GM19397 (cell line): ENCODE measurements at regions not wholly inside any gene's neighbourhood (a gene's known extent, or its start where the extent isn't known, plus 50 kb on each side); places are given as distances from the start of the nearest gene placed in this dataset.
"Not testable (repeated sequence)": the region's sequence is repeated elsewhere in the genome, so short reads cannot be mapped to it uniquely, and the experiment has no call there.

Experiments used
- ATAC-seq: cut with Tn5 transposase; IDR thresholded peaks from one replicate; pipeline ENCODE4 v1.9.1; 2021; ENCODE audit warnings: mild to moderate bottlenecking, moderate library complexity; ENCODE audit not compliant: unreplicated experiment

DNA sequence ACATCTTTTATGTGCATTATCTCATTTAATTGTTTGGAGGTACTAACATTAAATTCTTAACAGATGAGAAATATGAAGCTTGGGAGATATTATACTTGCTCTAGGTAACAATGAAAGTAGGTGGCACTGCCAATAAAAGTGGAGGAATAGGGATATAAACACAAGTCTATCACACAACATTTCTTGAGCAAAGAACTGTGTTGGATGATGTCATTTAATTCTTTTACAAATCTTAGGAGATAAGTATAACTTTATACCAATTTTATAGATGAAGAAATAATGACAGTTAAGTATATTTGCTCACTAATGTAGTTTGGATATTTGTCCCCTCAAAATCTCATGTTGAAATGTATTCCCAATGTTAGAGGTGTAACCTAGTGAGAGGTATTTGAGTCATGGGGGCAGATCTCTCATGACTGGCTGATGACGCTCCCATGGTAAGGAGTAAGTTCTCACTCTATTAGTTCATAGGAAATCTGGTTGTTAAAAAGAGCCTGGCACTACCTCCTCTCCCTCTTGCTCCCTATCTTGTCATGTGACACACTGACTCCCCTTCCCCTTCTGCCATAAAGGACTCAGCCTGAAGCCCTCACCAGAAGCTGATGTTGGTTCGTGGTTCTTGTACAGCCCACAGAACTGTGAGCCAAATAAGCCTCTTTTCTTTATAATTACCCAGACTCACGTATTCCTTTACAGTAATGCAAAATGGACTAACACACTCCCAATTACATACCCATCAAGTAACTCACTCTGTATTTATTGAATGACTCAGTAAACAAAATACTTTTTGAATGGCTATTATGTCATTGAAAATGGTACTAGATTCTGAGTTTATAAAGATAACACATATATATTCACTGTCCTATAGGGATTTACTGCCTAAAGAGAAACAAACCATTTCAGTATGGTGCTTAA, 146.8 kb upstream of the KITLG start:
- ATAC-seq = no peak

- no peak for ATAC-seq
Measured at GRCh38 chr12:88725592-88726143, 145.4 kb upstream of the KITLG start.

- ATAC-seq = no peak
Measured at GRCh38 chr12:88723219-88723618, 142.9 kb upstream of the KITLG start.

DNA sequence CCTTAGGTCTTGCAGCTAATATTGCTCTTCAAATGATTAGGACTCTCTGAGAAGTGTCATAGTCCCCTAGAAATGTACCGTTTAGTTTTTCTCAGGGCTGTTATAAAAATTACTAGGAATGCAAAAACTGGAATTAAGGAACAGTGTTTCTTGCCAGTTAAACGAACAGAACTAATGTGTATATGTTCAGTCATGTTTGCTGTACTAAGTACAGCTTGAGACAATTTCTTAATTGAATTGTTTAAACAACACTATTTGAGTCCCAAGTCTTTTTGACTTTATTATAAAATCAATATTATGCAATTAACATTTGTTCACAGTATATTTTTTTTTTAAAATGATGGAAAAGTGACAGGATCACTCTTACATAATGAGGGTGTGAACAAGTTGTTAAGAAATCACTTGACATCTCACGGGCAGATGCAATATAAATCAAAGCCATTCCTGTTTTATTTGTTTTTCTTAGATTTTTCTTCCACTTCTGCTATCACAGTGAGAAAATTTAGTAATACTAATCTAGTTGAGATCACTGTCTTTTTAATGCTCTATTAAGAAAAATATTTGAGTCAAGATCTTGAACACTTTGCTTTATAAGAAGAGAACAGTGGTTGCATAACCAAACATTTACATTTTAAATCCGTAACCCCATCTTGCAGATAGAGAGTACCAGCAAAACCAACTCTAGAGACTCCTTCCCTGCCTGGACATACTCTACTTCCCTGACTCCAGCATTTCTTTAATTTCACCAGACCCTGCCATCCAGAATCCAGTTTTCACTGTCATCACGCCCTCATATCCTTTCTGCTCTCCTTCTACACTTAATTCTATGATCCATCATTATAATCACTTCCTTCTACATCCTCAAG, 140.7 kb upstream of the KITLG start:
- no peak for ATAC-seq

DNA sequence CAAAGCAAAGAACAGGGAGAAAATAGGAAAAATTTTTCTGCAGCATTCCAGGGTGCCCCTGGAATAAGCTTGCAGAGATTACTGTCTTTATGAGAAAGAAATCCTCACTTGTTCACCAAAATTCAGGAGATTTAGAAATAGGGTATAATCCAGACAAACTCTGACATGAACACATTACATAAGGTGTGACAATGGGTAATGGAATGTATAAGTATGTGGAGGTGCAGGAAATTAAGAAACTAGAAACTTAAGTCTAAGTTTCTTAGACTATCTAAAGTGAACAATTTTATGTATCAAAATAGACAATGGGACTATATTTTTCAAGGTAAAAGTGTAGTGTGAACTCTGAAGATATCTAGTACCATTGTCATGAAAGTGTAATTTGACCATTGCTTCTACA, 140.0 kb upstream of the KITLG start:
- ATAC-seq = no peak

GRCh38 chr12:88717188-88717587, 136.9 kb upstream of the KITLG start:
- no peak for ATAC-seq

GRCh38 chr12:88716240-88716639, 136.0 kb upstream of the KITLG start:
- ATAC-seq = no peak

DNA sequence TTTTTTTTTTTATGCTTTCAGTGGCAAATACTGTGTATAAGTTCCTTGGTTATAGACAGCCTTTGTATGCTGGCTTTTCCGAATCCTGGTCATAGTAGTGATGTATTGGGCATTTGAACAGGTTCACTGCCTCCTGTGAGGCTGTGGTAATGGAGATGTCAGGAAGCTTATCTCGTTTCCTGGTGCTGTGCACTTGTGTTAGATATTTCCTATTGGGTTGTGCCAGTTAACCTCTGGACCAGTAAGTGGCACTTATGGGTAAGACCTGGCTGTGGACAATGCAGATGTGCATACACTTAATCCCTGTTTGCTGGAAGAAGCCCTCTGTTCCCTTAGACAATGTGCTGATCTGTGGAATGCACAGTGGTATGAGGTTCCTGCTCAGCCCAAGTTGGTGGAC, 135.4 kb upstream of the KITLG start:
- no peak for ATAC-seq

DNA sequence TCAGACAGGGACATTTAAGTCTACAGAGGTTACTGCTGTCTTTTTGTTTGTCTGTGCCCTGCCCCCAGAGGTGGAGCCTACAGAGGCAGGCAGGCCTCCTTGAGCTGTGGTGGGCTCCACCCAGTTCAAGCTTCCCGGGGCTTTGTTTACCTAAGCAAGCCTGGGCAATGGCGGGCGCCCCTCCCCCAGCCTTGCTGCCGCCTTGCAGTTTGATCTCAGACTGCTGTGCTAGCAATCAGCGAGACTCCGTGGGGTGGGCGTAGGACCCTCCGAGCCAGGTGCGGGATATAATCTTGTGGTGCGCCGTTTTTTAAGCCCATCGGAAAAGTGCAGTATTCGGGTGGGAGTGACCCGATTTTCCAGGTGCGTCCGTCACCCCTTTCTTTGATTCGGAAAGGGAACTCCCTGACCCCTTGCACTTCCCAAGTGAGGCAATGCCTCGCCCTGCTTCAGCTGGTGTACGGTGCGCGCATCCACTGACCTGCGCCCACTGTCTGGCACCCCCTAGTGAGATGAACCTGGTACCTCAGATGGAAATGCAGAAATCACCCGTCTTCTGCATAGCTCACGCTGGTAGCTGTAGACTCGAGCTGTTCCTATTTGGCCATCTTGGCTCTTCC, 134.1 kb upstream of the KITLG start:
- ATAC-seq = not testable (repeated sequence)

DNA sequence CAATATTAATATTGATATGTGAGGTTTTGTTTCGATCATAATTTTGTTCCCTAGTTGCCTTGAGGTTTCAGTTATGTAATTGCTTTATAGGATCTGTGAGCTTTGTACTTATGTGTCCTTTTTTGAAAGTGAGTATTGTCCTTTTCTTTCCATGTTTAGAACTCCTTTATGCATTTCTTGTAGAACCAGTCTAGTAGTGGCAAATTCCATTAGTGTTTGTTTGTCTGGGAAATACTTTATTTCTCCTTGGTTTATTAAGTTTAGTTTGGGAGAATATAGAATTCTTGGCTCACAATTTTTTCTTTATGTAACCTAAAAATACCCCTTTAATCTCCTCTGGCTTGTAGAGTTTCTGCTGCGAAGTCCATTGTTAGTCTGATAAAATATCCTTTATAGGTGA, 127.5 kb upstream of the KITLG start:
- no peak for ATAC-seq

GRCh38 chr12:88706286-88706685, 126.0 kb upstream of the KITLG start:
- ATAC-seq = no peak

- ATAC-seq = no peak
Measured at GRCh38 chr12:88703790-88704189, 123.5 kb upstream of the KITLG start.

- ATAC-seq = no peak
Measured at GRCh38 chr12:88698471-88698870, 118.2 kb upstream of the KITLG start.

DNA sequence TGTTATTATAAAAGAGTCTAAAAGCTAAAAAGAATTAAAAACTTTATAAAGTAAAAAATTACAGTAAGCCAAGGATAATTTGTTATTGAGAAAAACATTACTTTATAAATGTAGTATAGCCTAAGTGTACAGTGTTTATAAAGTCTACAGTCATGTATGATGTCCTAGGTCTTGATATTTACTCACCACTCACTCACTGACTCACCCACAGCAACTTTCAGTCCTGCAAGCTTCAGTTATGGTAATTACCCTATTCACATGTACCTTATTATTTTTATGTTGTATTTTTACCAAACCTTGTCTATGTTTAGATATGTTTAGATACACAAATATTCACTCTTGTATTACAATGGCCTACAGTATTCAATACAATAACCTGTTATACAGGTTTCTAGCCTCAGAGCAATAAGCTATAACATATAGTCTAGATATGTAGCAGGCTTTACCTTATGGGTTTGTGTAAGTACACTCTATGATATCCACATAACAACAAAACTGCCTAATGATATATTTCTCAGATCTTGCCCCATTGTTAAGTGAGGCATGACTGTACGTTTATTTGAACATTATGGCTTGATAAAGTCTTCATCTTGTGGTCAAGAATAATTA, 113.7 kb upstream of the KITLG start:
- no peak for ATAC-seq

- ATAC-seq = no peak
Measured at GRCh38 chr12:88691811-88692210, 111.5 kb upstream of the KITLG start.

DNA sequence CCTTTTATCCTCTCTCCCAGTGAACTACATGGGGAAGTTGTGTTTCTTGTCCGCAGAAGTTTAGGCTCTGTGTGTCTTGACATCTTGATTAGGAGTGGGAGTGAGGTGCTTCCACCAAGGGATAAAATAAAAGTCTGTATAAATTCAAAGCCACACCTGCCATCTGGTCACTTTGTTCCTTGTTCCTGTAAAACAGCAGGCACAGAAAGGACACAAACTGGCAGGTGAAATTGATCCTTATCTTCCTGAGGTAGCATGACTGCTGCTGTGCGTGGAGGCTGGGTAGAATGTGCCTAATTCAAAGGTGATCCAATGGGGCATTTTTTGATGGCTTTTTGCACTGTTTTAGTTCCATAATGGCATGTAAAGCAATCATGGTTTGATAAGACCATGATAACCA, 104.3 kb upstream of the KITLG start:
- no peak for ATAC-seq

- ATAC-seq = no peak
Measured at GRCh38 chr12:88684170-88684569, 103.9 kb upstream of the KITLG start.

GRCh38 chr12:88683628-88684027, 103.4 kb upstream of the KITLG start:
- no peak for ATAC-seq

DNA sequence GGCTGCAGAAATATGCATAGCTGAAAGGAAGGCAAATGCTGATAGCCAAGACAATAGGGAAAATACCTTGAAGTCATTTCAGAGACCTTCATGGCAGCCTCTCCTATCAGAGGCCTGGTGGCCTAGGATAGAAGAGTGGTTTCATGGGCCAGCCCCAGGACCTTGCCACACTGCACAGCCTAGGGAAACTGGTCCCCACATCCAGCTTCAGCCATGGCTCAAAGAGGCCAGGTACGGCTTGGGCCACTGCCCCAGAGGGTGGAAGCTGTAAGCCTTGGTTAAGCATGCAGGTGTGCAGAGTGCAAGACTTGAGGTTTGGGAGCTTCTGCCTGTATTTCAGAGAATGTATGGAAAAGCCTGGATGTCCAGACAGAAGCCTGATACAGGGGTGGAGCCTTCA, 101.0 kb upstream of the KITLG start:
- ATAC-seq = no peak

GRCh38 chr12:88677464-88677863, 97.2 kb upstream of the KITLG start:
- no peak for ATAC-seq

DNA sequence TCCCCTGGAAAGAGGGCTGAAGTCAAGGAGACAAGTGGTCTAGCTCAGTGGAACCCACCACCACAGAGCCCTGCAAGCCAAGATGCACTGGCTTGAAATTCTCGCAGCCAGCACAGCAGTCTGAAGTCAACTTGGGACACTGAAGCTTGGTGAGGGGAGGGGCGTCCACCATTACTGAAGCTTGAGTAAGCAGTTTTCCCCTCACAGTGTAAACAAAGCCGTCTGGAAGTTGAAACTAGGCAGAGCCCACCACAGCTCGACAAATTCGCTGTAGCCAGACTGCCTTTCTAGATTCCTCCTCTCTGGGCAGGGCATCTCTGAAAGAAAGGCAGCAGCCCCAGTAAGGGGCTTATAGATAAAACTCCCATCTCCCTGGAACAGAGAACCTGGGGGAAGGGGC, 87.3 kb upstream of the KITLG start:
- ATAC-seq = not testable (repeated sequence)
